B cell (primary cell): ENCODE measurements at regions not wholly inside any gene's neighbourhood (a gene's known extent, or its start where the extent isn't known, plus 50 kb on each side); places are given as distances from the start of the nearest gene placed in this dataset.

Source experiments
- EZH2 ChIP-seq: IDR thresholded peaks from 2 replicates; pipeline ENCODE4 v1.6.1; 2012; ENCODE audit warnings: borderline replicate concordance, low read depth, mild to moderate bottlenecking, moderate library complexity, low read length; ENCODE audit not compliant: insufficient read depth, poor library complexity, severe bottlenecking
- TF ChIP-seq, protein P1 (sequence below): fragments of 200-600 bp; IDR thresholded peaks from one replicate; pipeline ENCODE4 v1.8.0; 2022; ENCODE audit warnings: antibody characterized with exemption, mild to moderate bottlenecking

DNA sequence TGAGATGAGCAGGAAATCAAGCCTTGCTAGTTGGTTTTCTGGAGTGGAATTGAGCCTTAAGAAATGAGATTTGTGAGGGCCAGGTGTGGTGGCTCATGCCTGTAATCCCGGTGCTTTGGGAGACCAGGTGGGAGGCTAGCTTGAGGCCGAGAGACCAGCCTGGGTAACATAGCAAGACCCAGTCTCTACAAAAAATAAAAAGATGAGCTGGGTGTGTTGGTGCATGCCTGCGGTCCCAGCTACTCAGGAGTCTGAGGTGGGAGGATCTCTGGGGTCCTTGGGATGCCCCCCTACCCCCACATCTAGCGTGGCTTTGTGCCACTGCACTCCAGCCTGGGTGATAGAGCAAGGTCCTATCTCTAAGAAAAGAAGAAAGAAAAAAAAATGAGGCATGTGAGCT, 104.2 kb upstream of the RTL1 start:
- TF ChIP-seq, protein P1, sequence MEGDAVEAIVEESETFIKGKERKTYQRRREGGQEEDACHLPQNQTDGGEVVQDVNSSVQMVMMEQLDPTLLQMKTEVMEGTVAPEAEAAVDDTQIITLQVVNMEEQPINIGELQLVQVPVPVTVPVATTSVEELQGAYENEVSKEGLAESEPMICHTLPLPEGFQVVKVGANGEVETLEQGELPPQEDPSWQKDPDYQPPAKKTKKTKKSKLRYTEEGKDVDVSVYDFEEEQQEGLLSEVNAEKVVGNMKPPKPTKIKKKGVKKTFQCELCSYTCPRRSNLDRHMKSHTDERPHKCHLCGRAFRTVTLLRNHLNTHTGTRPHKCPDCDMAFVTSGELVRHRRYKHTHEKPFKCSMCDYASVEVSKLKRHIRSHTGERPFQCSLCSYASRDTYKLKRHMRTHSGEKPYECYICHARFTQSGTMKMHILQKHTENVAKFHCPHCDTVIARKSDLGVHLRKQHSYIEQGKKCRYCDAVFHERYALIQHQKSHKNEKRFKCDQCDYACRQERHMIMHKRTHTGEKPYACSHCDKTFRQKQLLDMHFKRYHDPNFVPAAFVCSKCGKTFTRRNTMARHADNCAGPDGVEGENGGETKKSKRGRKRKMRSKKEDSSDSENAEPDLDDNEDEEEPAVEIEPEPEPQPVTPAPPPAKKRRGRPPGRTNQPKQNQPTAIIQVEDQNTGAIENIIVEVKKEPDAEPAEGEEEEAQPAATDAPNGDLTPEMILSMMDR = no peak
- no peak for TF ChIP-seq EZH2
